HCT116 (cell line): ENCODE measurements at regions not wholly inside any gene's neighbourhood (a gene's known extent, or its start where the extent isn't known, plus 50 kb on each side); places are given as distances from the start of the nearest gene placed in this dataset.

ENCODE experiments used
- ATAC-seq: fragments of 200-7000 bp; cut with Tn5 transposase; 2 replicates; pipeline ENCODE4 v1.9.1; 2020; ENCODE audit warnings: mild to moderate bottlenecking, moderate library complexity
- BruUV-seq: library from RNA; stranded (reverse); fragments of 400-500 nt; replicated peaks from 2 replicates; lab custom pipeline; 2021; lab: Mats Ljungman, UMichigan
- CTCF ChIA-PET: fragments of 300-600 bp; sonication (Branson Sonifier 250); formaldehyde crosslinking; loops from one replicate; lab custom pipeline; 2021; ENCODE audit warnings: antibody characterized with exemption; lab: Charles Lee
- POLR2A ChIA-PET: fragments of 300-600, 350-600 bp; sonication (Branson Sonifier 250); formaldehyde crosslinking; loops from one replicate; lab custom pipeline; 2021; ENCODE audit warnings: antibody characterized with exemption; lab: Charles Lee
- RAD21 ChIA-PET, 2 experiments: fragments of 300-600 bp; sonication (Branson Sonifier 250); formaldehyde crosslinking; loops; one replicate each; lab custom pipeline; 2023; ENCODE audit warnings: low total read pairs in 2 of 2; ENCODE audit not compliant: uncharacterized antibody in 2 of 2, unreplicated experiment in 2 of 2, low non-redundant PET in 1 of 2; lab: Charles Lee
- DNase-seq: peaks from one replicate; pipeline ENCODE4 v3.0.0-alpha.2; 2010; ENCODE audit warnings: low read depth, low spot score
- H2AFZ ChIP-seq: fragments of 200-600 bp; shearing (Covaris generic), sonication (generic); 2 replicates; pipeline ENCODE4 v1.6.1; 2017; ENCODE audit warnings: low read depth, mixed run types, mixed read lengths, antibody characterized with exemption, low read length; ENCODE audit not compliant: poor library complexity, severe bottlenecking
- H3K27ac ChIP-seq: 2 replicates; pipeline ENCODE4 v1.5.1; 2012; ENCODE audit warnings: low read depth, low read length
- H3K27me3 ChIP-seq: fragments of 200-600 bp; sonication (generic); 2 replicates; pipeline ENCODE4 v1.6.1; 2016; ENCODE audit warnings: mixed run types, low read length, mixed read lengths; ENCODE audit not compliant: insufficient read depth
- H3K36me3 ChIP-seq, 2 experiments: fragments of 200-500 bp in 1 of 2; fragments of 200-600 bp in 1 of 2; sonication (Bioruptor generic) in 1 of 2; sonication (generic) in 1 of 2; 2 replicates each; pipeline versions ENCODE4 v1.5.1 to v1.6.1; 2014 to 2016; ENCODE audit warnings: low read length in 2 of 2, inconsistent platforms in 1 of 2, mixed read lengths in 1 of 2, mixed run types in 1 of 2; ENCODE audit not compliant: insufficient read depth in 2 of 2, control insufficient read depth in 1 of 2
- H3K4me1 ChIP-seq, 2 experiments: fragments of 200-600 bp in 1 of 2; sonication (generic) in 1 of 2; 2 replicates each; pipeline versions ENCODE4 v1.5.1 to v1.6.1; 2012 to 2017; ENCODE audit warnings: low read length in 2 of 2, inconsistent platforms in 1 of 2, mild to moderate bottlenecking in 1 of 2, mixed read lengths in 1 of 2, mixed run types in 1 of 2, moderate library complexity in 1 of 2; ENCODE audit not compliant: insufficient read depth in 2 of 2, control insufficient read depth in 1 of 2
- H3K4me2 ChIP-seq: fragments of 200-600 bp; sonication (generic); 2 replicates; pipeline ENCODE4 v1.6.1; 2017; ENCODE audit warnings: mixed run types, low read length, mixed read lengths
- H3K4me3 ChIP-seq, 2 experiments: fragments of 200-600 bp in 1 of 2; sonication (generic) in 1 of 2; replicated peaks in 1 of 2; 2 replicates each; pipeline ENCODE4 v1.5.1; 2011 to 2016; ENCODE audit warnings: low read length in 2 of 2, control low read depth in 1 of 2, low read depth in 1 of 2, mild to moderate bottlenecking in 1 of 2, mixed read lengths in 1 of 2, mixed run types in 1 of 2
- H3K79me2 ChIP-seq: fragments of 200-600 bp; sonication (generic); 2 replicates; pipeline ENCODE4 v1.6.1; 2017; ENCODE audit warnings: mild to moderate bottlenecking, mixed run types, low read length, moderate library complexity, mixed read lengths; ENCODE audit not compliant: insufficient read depth
- H3K9ac ChIP-seq: fragments of 200-600 bp; sonication (generic); 2 replicates; pipeline ENCODE4 v1.6.1; 2016; ENCODE audit warnings: low read length, mixed read lengths
- H3K9me2 ChIP-seq: fragments of 200-600 bp; sonication (generic), shearing (Covaris generic); 2 replicates; pipeline ENCODE4 v1.6.1; 2017; ENCODE audit warnings: mixed run types, mild to moderate bottlenecking, moderate library complexity; ENCODE audit not compliant: insufficient read depth
- H3K9me3 ChIP-seq, 2 experiments: fragments of 200-500 bp in 1 of 2; fragments of 200-600 bp in 1 of 2; sonication (Bioruptor generic) in 1 of 2; sonication (generic) in 1 of 2; 2 replicates each; pipeline ENCODE4 v1.6.1; 2014 to 2017; ENCODE audit warnings: low read length in 2 of 2, mixed read lengths in 2 of 2, inconsistent platforms in 1 of 2, low read depth in 1 of 2, mild to moderate bottlenecking in 1 of 2, mixed run types in 1 of 2, moderate library complexity in 1 of 2; ENCODE audit not compliant: control insufficient read depth in 1 of 2, insufficient read depth in 1 of 2
- H4K20me1 ChIP-seq: fragments of 200-600 bp; sonication (generic), shearing (Covaris generic); 2 replicates; pipeline ENCODE4 v1.6.1; 2017; ENCODE audit warnings: mixed run types, mild to moderate bottlenecking, moderate library complexity; ENCODE audit not compliant: insufficient read depth
- CBX3 ChIP-seq: IDR thresholded peaks from 2 replicates; pipeline ENCODE4 v1.6.1; 2012; ENCODE audit warnings: low read depth
- CEBPB ChIP-seq: IDR thresholded peaks from 2 replicates; pipeline ENCODE4 v1.6.1; 2012; ENCODE audit warnings: low read depth
- CTCF ChIP-seq, 3 experiments: fragments of 200-600 bp in 1 of 3; sonication (generic) in 1 of 3; IDR thresholded peaks in 2 of 3; conservative IDR thresholded peaks in 1 of 3; 2 replicates each; pipeline ENCODE4 v1.5.1; 2012 to 2017; ENCODE audit warnings: low read depth in 2 of 3, low read length in 2 of 3, antibody characterized with exemption in 1 of 3, borderline replicate concordance in 1 of 3, control low read depth in 1 of 3, mild to moderate bottlenecking in 1 of 3, mixed read lengths in 1 of 3, mixed run types in 1 of 3, moderate library complexity in 1 of 3; ENCODE audit not compliant: insufficient read depth in 1 of 3
- EGR1 ChIP-seq: IDR thresholded peaks from 2 replicates; pipeline ENCODE4 v1.6.1; 2012; ENCODE audit warnings: low read depth
- EZH2phosphoT487 ChIP-seq: fragments of 200-600 bp; IDR thresholded peaks from 2 replicates; pipeline ENCODE4 v1.6.1; 2018; ENCODE audit warnings: antibody characterized with exemption, borderline replicate concordance
- FOSL1 ChIP-seq: IDR thresholded peaks from 2 replicates; pipeline ENCODE4 v1.6.1; 2012; ENCODE audit warnings: low read depth
- POLR2A ChIP-seq: IDR thresholded peaks from 2 replicates; pipeline ENCODE4 v1.7.0; 2011; ENCODE audit warnings: borderline replicate concordance; ENCODE audit not compliant: insufficient read depth, insufficient read length; ENCODE audit errors: extremely low read depth
- POLR2AphosphoS5 ChIP-seq: IDR thresholded peaks from 2 replicates; pipeline ENCODE4 v1.6.1; 2011; ENCODE audit warnings: mild to moderate bottlenecking, low read depth, low read length, moderate library complexity
- SRF ChIP-seq: IDR thresholded peaks from 2 replicates; pipeline ENCODE4 v1.6.1; 2012; ENCODE audit warnings: low read depth
- ZNF274 ChIP-seq: fragments of 200-500 bp; sonication (Bioruptor generic); IDR thresholded peaks from 2 replicates; pipeline ENCODE4 v1.6.1; 2014; ENCODE audit warnings: mild to moderate bottlenecking, low read depth, low read length, inconsistent platforms
- intact Hi-C: fragments of 100-400 bp; cut with micrococcal nuclease; formaldehyde crosslinking; loops from 2 replicates; pipeline ENCODE4 v1.10.0; 2022

- BruUV-seq: no TSS peak
- no peak overlapping the region for H3K9ac ChIP-seq
- no peaks in the 10 kb centered on the region for H3K4me1 ChIP-seq
- no peaks in the 10 kb centered on the region for H3K9me3 ChIP-seq
- no peaks in the 10 kb centered on the region for H4K20me1 ChIP-seq
- no peaks in the 10 kb centered on the region for H3K9me2 ChIP-seq
- H3K27me3 ChIP-seq: no peaks in the 10 kb centered on the region
- CTCF ChIA-PET: no interaction called here
- TF ChIP-seq SRF: no peak
- no peak for TF ChIP-seq CEBPB
- TF ChIP-seq CTCF (IDR thresholded peaks at IDR 0.05 in 2 of 3, conservative IDR thresholded peaks at IDR 0.05 in 1 of 3; ENCODE audit: borderline replicate concordance in 1 of 3, insufficient read depth in 1 of 3, low read depth in 2 of 3, low read length in 2 of 3): no peak
- no peak for TF ChIP-seq FOSL1
- no peak for TF ChIP-seq ZNF274
- TF ChIP-seq EZH2phosphoT487: no peak
- H3K79me2 ChIP-seq: no peaks in the 10 kb centered on the region
- ATAC-seq (no peak), DNase-seq (no peak)
- H3K27ac ChIP-seq: no peak overlapping the region
- intact Hi-C loops: no loop called here
- H3K36me3 ChIP-seq: no peaks in the 10 kb centered on the region
- POLR2A ChIA-PET: no interaction called here
- H3K4me2 ChIP-seq: no peak overlapping the region
- no peak overlapping the region for H2AFZ ChIP-seq
- no peak overlapping the region for H3K4me3 ChIP-seq
- RAD21 ChIA-PET: no interaction called here
Observed at GRCh38 chr4:155489271-155489670, 112.5 kb upstream of the MAP9 start.

GRCh38 chr4:155488691-155489090, 111.9 kb upstream of the MAP9 start:
- Histone ChIP-seq H2AFZ (no peak overlapping the region), H3K9me3 (no peaks in the 10 kb centered on the region)
- RAD21 ChIA-PET: no interaction called here

More at GRCh38 chr4:155488691-155489090, 111.9 kb upstream of the MAP9 start:
- H3K36me3 ChIP-seq: no peaks in the 10 kb centered on the region
- POLR2A ChIA-PET: no interaction called here
- ATAC-seq: no peak
- TF ChIP-seq CBX3 (no peak), POLR2AphosphoS5 (no peak), EGR1 (no peak), SRF (no peak), POLR2A (no peak), EZH2phosphoT487 (no peak), CEBPB (no peak)
- no peaks in the 10 kb centered on the region for H3K9me2 ChIP-seq
- intact Hi-C loops: no loop called here
- no peak overlapping the region for H3K4me2 ChIP-seq
- H3K27me3 ChIP-seq: no peaks in the 10 kb centered on the region
- no peaks in the 10 kb centered on the region for H3K79me2 ChIP-seq
- H3K9ac ChIP-seq: no peak overlapping the region
- no peak overlapping the region for H3K27ac ChIP-seq
- no peak overlapping the region for H3K4me3 ChIP-seq
- DNase-seq: no peak
- CTCF ChIA-PET: no interaction called here
- no peaks in the 10 kb centered on the region for H3K4me1 ChIP-seq
- no peaks in the 10 kb centered on the region for H4K20me1 ChIP-seq
- no TSS peak for BruUV-seq
